Posterior cingulate gyrus (tissue), 11 donors: ENCODE measurements at regions not wholly inside any gene's neighbourhood (a gene's known extent, or its start where the extent isn't known, plus 50 kb on each side); places are given as distances from the start of the nearest gene placed in this dataset.
A peak's percentile ranks its signal among the peaks of the same experiment; 100 is the strongest.

Experiments used
- DNase-seq, 10 donors: peaks; one replicate each; pipeline versions ENCODE4 v3.0.0 to v3.0.0-alpha.2; 2020 to 2021; ENCODE audit warnings: mixed read lengths in 3 of 10
- intact Hi-C: fragments of 100-400 bp; cut with DNase I; formaldehyde crosslinking; loops from one replicate; pipeline ENCODE4 v1.15.1; 2023

- no peak for DNase-seq
- intact Hi-C loops, result no loop called here
These were observed 229.2 kb upstream of the PLEKHG7 start for GRCh38 chr12:92473564-92473963.

- intact Hi-C loops, result no loop called here
- no peak for DNase-seq
These were observed 230.6 kb upstream of the PLEKHG7 start for GRCh38 chr12:92472201-92472600.

- intact Hi-C loops, result no loop called here
- DNase-seq, result no peak
These were observed 231.2 kb upstream of the PLEKHG7 start for GRCh38 chr12:92471551-92471950.

GRCh38 chr12:92470608-92471021 is 232.2 kb upstream of the PLEKHG7 start:
- no peak for DNase-seq
- intact Hi-C loops, result no loop called here

GRCh38 chr12:92469837-92470236 is 233.0 kb upstream of the PLEKHG7 start:
- DNase-seq, result no peak
- intact Hi-C loops, result no loop called here

GRCh38 chr12:92468358-92469020 is 234.3 kb upstream of the PLEKHG7 start:
- intact Hi-C loops, result no loop called here
- no peak for DNase-seq

- intact Hi-C loops, result no loop called here
These were observed 234.9 kb upstream of the PLEKHG7 start for GRCh38 chr12:92467886-92468285.

GRCh38 chr12:92466391-92467305 is 236.1 kb upstream of the PLEKHG7 start:
- intact Hi-C loops, result no loop called here
- peak in 7 of 10 donors; percentile 15 to 86 (median 30) for DNase-seq

More at GRCh38 chr12:92467886-92468285, 234.9 kb upstream of the PLEKHG7 start:
- DNase-seq, result no peak

GRCh38 chr12:92465786-92466295 is 236.9 kb upstream of the PLEKHG7 start:
- peak in 1 of 10 donors; percentile 16 for DNase-seq
- intact Hi-C loops, result no loop called here

- no peak for DNase-seq
- intact Hi-C loops, result no loop called here
These were observed 237.9 kb upstream of the PLEKHG7 start for GRCh38 chr12:92464911-92465310.

GRCh38 chr12:92463171-92463570 is 239.6 kb upstream of the PLEKHG7 start:
- intact Hi-C loops, result no loop called here
- no peak for DNase-seq

GRCh38 chr12:92462527-92462926 is 240.3 kb upstream of the PLEKHG7 start:
- no peak for DNase-seq
- intact Hi-C loops, result no loop called here

GRCh38 chr12:92462049-92462448 is 240.7 kb upstream of the PLEKHG7 start:
- intact Hi-C loops, result no loop called here
- DNase-seq, result no peak

GRCh38 chr12:92459850-92460249 is 242.9 kb upstream of the PLEKHG7 start:
- DNase-seq, result no peak
- intact Hi-C loops, result no loop called here

GRCh38 chr12:92458996-92459395 is 243.8 kb upstream of the PLEKHG7 start:
- no peak for DNase-seq
- intact Hi-C loops, result no loop called here

- intact Hi-C loops, result no loop called here
- no peak for DNase-seq
These were observed 245.2 kb upstream of the PLEKHG7 start for GRCh38 chr12:92457458-92458180.

- intact Hi-C loops, result no loop called here
- DNase-seq, result no peak
These were observed 250.0 kb upstream of the PLEKHG7 start for GRCh38 chr12:92452763-92453162.

- no peak for DNase-seq
- intact Hi-C loops, result no loop called here
These were observed 256.7 kb upstream of the PLEKHG7 start for GRCh38 chr12:92446083-92446460.

GRCh38 chr12:92445253-92446082 is 257.3 kb upstream of the PLEKHG7 start:
- intact Hi-C loops, result no loop called here

GRCh38 chr12:92444763-92445162 is 258.0 kb upstream of the PLEKHG7 start:
- intact Hi-C loops, result no loop called here
- DNase-seq, result peak in 1 of 10 donors; percentile 52

More at GRCh38 chr12:92445253-92446082, 257.3 kb upstream of the PLEKHG7 start:
- peak in 1 of 10 donors; percentile 21 for DNase-seq
